Hepatocyte (in vitro differentiated cells): ENCODE measurements at regions not wholly inside any gene's neighbourhood (a gene's known extent, or its start where the extent isn't known, plus 50 kb on each side); places are given as distances from the start of the nearest gene placed in this dataset.

ENCODE experiments used
- CTCF ChIP-seq: fragments of 200-600 bp; sonication (generic); IDR thresholded peaks from 2 replicates; pipeline ENCODE4 v1.5.1; 2016; ENCODE audit warnings: antibody characterized with exemption, mild to moderate bottlenecking; ENCODE audit not compliant: poor library complexity
- EZH2 ChIP-seq: fragments of 200-600 bp; sonication (generic); IDR thresholded peaks from 2 replicates; pipeline ENCODE4 v1.6.1; 2016; ENCODE audit warnings: antibody characterized with exemption, mild to moderate bottlenecking, borderline replicate concordance

GRCh38 chrX:149259241-149259640, 245.9 kb downstream of the IDS start:
- TF ChIP-seq CTCF (no peak), EZH2 (no peak)
